NT2/D1 (cell line): ENCODE measurements at regions not wholly inside any gene's neighbourhood (a gene's known extent, or its start where the extent isn't known, plus 50 kb on each side); places are given as distances from the start of the nearest gene placed in this dataset.
"Not testable (repeated sequence)": the region's sequence is repeated elsewhere in the genome, so short reads cannot be mapped to it uniquely, and the experiment has no call there.

Experiments used
- DNase-seq: peaks from one replicate; pipeline ENCODE4 v3.0.0-alpha.2; 2011; ENCODE audit warnings: low read depth, low spot score
- H3K27me3 ChIP-seq: 2 replicates; pipeline ENCODE4 v1.6.0; 2011; ENCODE audit warnings: mild to moderate bottlenecking; ENCODE audit not compliant: insufficient read length, insufficient read depth
- H3K36me3 ChIP-seq: 2 replicates; pipeline ENCODE4 v1.6.1; 2011; ENCODE audit warnings: mild to moderate bottlenecking, low read length, mixed read lengths; ENCODE audit not compliant: insufficient read depth, insufficient read length
- H3K4me1 ChIP-seq: 2 replicates; pipeline ENCODE4 v1.5.1; 2011; ENCODE audit not compliant: insufficient read depth, insufficient read length
- H3K4me3 ChIP-seq: 2 replicates; pipeline ENCODE4 v1.5.1; 2011; ENCODE audit warnings: low read depth; ENCODE audit not compliant: insufficient read length
- H3K9ac ChIP-seq: 2 replicates; pipeline ENCODE4 v1.6.0; 2011; ENCODE audit warnings: low read depth; ENCODE audit not compliant: insufficient read length
- H3K9me3 ChIP-seq: 2 replicates; pipeline ENCODE4 v1.5.1; 2011; ENCODE audit warnings: mild to moderate bottlenecking, low read length; ENCODE audit not compliant: insufficient read depth
- SUZ12 ChIP-seq: IDR thresholded peaks from 2 replicates; pipeline ENCODE4 v1.6.1; 2011; ENCODE audit not compliant: insufficient read length, insufficient read depth; ENCODE audit errors: extremely low read depth
- YY1 ChIP-seq: IDR thresholded peaks from 2 replicates; pipeline ENCODE4 v1.6.1; 2011; ENCODE audit not compliant: insufficient read length, insufficient read depth
- ZNF274 ChIP-seq: IDR thresholded peaks from 2 replicates; pipeline ENCODE4 v1.6.1; 2011; ENCODE audit warnings: mild to moderate bottlenecking, low read depth, low read length

DNA sequence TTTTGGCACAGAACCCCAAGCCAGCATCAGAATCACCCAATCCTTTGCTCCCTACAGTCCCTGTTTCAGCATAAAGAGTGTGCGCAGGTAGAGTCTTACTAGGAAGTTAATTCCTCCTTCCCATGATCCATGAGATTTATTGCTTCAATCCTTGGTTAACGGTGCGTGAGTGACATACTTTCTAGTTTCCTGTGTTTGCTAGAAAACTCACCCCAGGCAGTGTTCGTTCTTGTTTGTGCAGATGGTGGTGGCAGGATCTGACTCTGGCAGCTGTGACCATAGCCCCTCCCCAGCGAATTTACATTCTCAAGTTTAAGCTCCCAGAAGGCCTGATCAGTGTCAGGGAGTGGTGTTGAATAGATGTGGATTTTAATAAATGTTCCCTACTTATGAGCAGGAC lies 106.7 kb upstream of the CCT8L2 start:
- Histone ChIP-seq H3K9me3 (no peaks in the 10 kb centered on the region), H3K4me1 (no peaks in the 10 kb centered on the region), H3K36me3 (no peaks in the 10 kb centered on the region), H3K27me3 (no peaks in the 10 kb centered on the region), H3K9ac (no peak overlapping the region), H3K4me3 (no peak overlapping the region)
- DNase-seq = no peak
- TF ChIP-seq ZNF274 (no peak), SUZ12 (no peak), YY1 (no peak)

DNA sequence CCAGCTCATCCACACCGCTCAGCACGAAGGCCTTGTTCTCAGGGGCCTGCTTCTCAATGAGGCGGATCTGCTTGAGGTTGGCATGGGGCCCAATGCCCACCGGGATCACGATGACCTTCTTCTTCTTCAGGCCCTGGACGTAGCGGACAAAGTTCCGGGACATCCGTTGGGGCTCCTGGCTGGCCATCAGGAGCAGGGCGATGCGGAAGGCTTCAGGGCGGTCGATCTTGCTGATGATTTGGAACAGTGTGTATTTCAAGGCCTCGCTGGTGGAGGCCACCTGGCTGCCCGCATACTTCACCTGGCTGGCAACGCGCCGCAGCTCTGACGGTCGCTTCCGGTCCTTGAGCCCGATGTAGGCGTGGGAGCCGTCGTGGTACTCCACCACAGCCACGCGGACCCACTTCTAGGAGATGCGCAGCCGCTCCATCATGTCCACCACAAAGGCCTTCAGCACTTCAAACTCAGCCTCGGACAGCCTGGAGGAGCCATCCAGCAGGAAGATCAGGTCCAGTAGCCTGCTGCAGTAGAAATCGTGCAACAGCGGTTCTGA lies 105.0 kb upstream of the CCT8L2 start:
- H3K27me3 ChIP-seq, H3K9me3 ChIP-seq, H3K4me3 ChIP-seq, DNase-seq, H3K36me3 ChIP-seq, H3K4me1 ChIP-seq, H3K9ac ChIP-seq: not testable (repeated sequence)

DNA sequence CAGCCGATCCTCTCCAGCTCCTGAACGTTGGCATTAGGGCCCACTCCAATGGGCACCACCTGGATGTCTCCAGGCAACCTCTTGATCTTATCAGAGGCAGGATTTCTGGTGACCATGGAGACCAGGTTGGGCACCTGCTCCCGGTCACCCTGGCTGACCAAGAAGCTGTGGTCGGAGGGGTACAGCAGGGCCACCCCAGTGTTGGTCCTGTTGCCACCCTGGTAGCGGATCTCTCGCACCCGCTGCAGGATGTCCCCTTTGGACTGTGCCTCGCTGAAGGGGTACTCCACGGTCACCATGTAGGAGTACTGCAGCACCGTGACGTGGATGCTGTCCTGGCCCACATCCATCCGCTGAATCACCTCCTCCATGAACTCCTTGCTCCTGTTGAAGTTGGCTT lies 104.3 kb upstream of the CCT8L2 start:
- H3K4me1 ChIP-seq, H3K9ac ChIP-seq, H3K4me3 ChIP-seq, DNase-seq, H3K27me3 ChIP-seq, H3K36me3 ChIP-seq, H3K9me3 ChIP-seq: not testable (repeated sequence)

DNA sequence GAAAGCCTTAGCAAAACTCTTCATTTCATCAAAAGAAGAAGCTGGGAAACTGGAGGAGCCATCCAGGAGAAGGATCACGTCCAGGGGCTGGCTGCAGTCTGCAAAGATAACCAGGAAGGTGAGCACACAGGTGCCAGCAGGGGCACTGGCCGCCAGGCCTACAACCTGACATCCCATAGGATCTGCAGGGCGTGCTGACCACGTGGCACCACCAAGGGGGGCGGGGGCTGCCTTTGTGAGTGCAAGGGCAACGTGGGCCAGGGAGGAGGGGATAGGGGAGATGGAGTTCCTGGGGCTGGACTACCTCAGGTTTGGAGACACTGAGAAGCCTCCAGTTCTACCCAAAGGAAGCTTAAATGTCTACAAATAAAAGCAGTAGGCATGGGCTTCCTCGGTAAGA lies 102.7 kb upstream of the CCT8L2 start:
- no peak for DNase-seq
- Histone ChIP-seq H3K4me1 (no peaks in the 10 kb centered on the region), H3K9ac (no peak overlapping the region), H3K9me3 (no peaks in the 10 kb centered on the region), H3K4me3 (no peak overlapping the region), H3K27me3 (no peaks in the 10 kb centered on the region), H3K36me3 (no peaks in the 10 kb centered on the region)
- TF ChIP-seq ZNF274 (no peak), SUZ12 (no peak), YY1 (no peak)

DNA sequence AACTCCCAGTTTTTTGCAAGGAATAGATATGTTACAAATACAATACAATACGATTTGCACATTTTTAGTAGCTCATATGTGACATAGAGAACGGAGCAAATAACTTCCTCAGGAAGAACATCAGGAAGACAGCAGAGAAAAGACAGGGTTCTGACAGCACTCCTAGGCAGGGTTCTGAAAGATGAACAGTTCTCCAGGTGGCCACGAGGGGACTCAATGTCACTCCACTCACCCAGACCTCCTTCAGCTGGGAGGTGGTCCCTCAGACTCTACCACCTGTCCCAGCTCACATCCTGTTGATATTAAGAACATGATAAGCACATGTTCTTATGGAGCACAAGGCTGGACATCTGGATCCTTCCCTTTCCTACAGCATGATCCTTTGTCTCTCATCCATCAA lies 101.1 kb upstream of the CCT8L2 start:
- H3K27me3 ChIP-seq, H3K36me3 ChIP-seq, H3K4me3 ChIP-seq, H3K9ac ChIP-seq, H3K9me3 ChIP-seq, H3K4me1 ChIP-seq, DNase-seq: not testable (repeated sequence)

DNA sequence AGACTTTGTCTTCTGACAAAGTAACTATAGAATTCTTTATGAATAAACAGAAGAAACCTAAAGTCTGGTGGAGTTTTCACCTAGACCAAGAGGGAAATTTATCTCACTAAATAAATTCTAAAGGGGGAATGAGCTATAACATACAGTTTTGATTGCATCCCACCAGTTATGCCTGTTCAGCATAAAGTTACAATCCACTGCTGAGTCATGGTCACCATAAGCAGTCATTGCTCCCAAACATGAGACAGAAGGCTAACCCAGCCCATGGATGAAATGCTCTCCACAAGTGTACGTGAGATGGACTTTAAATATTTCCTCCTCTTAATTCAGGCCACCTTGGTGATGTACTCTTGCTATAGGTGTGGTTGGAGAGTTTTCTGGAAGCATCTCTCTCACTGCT lies 96.7 kb upstream of the CCT8L2 start:
- H3K9me3 ChIP-seq, H3K36me3 ChIP-seq, H3K4me1 ChIP-seq, DNase-seq, H3K9ac ChIP-seq, H3K4me3 ChIP-seq, H3K27me3 ChIP-seq: not testable (repeated sequence)

DNA sequence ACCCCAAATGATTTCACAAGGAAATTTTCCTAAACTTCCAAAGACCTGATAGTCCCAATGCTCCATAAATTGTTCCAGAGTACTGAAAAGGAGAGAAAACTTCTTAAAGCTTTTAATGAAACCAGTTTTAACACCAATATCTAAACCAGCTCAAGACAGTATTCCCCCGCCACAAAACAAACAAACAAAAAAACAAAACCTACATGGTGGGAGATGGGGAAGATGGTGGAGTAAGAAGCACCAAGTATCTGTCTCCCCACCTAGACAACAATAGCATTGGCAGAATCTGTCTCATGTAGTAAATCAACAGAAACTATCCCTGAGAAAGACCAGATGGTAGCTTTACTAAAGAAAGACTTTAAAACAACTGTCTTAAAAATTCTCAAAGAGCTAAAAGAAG lies 88.7 kb upstream of the CCT8L2 start:
- H3K36me3 ChIP-seq, DNase-seq, H3K4me1 ChIP-seq, H3K27me3 ChIP-seq, H3K9ac ChIP-seq, H3K4me3 ChIP-seq, H3K9me3 ChIP-seq: not testable (repeated sequence)

DNA sequence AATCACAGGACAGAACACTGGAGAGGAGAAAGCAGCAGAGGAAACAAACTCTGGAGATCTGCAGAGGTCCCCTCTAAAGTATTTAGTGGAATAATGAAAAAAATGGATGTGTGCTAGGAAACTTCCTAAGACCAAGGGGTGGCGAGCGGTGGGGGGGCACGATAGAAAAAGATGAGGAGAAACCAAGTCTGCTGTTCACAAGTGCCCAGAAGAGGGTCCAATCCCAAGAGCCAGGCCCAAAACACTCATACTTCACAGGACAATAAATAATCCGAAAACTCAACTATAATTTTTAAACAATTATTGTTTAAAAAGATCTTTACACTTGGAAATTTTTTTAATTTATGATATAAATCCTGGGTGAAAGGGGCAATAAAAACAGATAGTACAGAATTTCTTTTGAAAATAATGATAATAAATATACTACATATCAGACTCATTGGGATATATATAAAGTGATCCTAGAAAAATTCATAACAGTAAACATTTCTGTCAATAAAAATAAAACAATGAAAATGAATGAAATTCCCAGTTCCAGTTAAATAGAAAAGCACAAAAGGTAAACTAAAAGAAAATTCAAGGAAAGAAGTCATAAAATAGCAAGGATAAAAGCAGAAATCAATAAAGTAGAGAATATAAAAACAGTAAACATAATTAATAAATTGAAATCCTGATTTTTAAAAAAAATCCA lies 87.7 kb upstream of the CCT8L2 start:
- DNase-seq, H3K36me3 ChIP-seq, H3K4me1 ChIP-seq, H3K27me3 ChIP-seq, H3K9ac ChIP-seq, H3K4me3 ChIP-seq, H3K9me3 ChIP-seq: not testable (repeated sequence)

DNA sequence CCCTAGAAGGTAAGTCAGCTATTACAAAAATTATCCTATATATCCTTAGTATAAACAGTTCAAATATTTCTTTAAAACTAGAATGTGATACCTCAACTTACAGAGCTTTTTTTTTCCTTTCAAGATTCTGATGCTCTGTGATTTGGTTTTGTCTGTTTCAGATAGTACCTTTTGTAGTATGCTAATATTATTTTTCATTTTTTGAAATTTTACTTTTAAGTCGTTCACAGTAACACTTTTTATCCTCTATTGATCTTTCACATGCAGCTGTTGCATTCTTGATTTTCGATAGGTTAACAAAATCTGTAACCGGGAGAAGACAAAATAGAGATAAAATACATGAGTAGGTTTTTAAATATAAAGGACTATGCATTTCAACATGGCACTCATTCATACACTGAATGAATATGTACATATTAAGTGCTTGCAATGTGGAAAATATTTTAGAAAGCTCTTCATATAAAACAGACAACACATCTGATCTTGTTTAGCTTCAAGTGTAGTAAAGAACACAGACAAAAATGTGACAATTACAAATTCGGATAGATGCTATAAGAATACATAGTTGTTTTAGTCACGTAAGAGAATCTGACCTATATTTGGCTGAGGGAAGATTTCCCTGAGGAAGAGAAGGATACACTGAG lies 86.7 kb upstream of the CCT8L2 start:
- not testable (repeated sequence) for DNase-seq, H3K36me3 ChIP-seq, H3K9me3 ChIP-seq

DNA sequence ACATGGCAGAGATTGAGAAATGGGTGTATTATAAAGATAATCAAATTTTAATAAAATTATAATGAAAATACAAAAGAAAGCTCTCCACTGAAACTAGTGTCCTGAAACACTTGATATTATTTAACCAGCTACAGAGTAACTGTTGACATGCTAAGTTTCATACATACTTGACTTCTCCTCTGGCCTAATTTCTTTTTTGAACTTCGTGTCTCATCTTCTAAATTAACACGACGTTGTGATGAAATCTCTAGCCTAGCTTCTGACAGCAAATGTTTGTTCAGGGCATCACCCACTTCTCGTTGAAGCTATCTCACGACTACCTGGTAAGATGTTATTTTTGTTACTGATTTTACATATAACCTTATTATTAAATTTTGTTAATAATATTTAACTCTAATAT lies 80.8 kb upstream of the CCT8L2 start:
- not testable (repeated sequence) for DNase-seq, H3K4me3 ChIP-seq, H3K9me3 ChIP-seq, H3K36me3 ChIP-seq, H3K27me3 ChIP-seq, H3K9ac ChIP-seq, H3K4me1 ChIP-seq

More for the DNA sequence above, 86.7 kb upstream of the CCT8L2 start:
- H3K9ac ChIP-seq, H3K27me3 ChIP-seq, H3K4me3 ChIP-seq, H3K4me1 ChIP-seq: not testable (repeated sequence)

DNA sequence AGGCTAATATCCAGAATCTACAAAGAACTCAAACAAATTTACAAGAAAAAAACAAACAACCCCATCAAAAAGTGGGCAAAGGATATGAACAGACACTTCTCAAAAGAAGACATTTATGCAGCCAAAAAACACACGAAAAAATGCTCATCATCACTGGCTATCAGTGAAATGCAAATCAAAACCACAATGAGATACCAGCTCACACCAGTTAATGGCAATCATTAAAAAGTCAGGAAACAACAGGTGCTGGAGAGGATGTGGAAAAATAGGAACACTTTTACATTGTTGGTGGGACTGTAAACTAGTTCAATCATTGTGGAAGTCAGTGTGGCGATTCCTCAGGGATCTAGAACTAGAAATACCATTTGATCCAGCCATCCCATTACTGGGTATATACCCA lies 73.0 kb upstream of the CCT8L2 start:
- not testable (repeated sequence) for H3K9me3 ChIP-seq, H3K4me3 ChIP-seq, DNase-seq, H3K36me3 ChIP-seq, H3K9ac ChIP-seq, H3K27me3 ChIP-seq, H3K4me1 ChIP-seq
